Astrocyte (in vitro differentiated cells and primary cell): ENCODE measurements at regions not wholly inside any gene's neighbourhood (a gene's known extent, or its start where the extent isn't known, plus 50 kb on each side); places are given as distances from the start of the nearest gene placed in this dataset.

Source experiments
- EZH2 ChIP-seq: IDR thresholded peaks from 2 replicates; pipeline ENCODE4 v1.6.1; 2012; ENCODE audit warnings: mild to moderate bottlenecking, low read length, inconsistent platforms; ENCODE audit not compliant: insufficient read depth
- TF ChIP-seq, protein P1 (sequence below): IDR thresholded peaks from 2 replicates; pipeline ENCODE4 v1.5.1; 2011; ENCODE audit warnings: low read depth, mild to moderate bottlenecking, inconsistent platforms, low read length, moderate library complexity; ENCODE audit not compliant: insufficient read depth

DNA sequence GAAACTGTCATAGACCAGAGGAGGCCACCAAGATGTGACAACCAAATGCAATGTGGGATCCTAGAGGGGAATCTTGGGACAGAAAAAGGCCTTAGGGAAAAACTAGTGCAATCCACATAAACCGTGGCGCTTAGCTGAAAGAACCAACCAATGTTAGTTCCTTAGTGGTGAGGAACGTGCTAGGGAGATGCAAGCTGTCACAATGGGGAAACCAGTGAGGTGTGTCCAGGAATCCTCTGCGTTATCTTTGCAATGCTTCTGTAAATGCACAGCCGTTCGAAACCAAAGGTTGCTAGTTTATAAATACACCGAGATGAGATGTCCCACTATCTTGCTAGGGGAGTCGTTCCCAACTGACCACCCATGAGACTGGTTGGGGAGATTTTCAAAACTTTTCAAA lies 157.0 kb upstream of the ID2 start:
- TF ChIP-seq EZH2 = no peak
- TF ChIP-seq, protein P1, sequence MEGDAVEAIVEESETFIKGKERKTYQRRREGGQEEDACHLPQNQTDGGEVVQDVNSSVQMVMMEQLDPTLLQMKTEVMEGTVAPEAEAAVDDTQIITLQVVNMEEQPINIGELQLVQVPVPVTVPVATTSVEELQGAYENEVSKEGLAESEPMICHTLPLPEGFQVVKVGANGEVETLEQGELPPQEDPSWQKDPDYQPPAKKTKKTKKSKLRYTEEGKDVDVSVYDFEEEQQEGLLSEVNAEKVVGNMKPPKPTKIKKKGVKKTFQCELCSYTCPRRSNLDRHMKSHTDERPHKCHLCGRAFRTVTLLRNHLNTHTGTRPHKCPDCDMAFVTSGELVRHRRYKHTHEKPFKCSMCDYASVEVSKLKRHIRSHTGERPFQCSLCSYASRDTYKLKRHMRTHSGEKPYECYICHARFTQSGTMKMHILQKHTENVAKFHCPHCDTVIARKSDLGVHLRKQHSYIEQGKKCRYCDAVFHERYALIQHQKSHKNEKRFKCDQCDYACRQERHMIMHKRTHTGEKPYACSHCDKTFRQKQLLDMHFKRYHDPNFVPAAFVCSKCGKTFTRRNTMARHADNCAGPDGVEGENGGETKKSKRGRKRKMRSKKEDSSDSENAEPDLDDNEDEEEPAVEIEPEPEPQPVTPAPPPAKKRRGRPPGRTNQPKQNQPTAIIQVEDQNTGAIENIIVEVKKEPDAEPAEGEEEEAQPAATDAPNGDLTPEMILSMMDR = no peak
